ENCODE measurements at regions not wholly inside any gene's neighbourhood (a gene's known extent, or its start where the extent isn't known, plus 50 kb on each side); places are given as distances from the start of the nearest gene placed in this dataset.

DNA sequence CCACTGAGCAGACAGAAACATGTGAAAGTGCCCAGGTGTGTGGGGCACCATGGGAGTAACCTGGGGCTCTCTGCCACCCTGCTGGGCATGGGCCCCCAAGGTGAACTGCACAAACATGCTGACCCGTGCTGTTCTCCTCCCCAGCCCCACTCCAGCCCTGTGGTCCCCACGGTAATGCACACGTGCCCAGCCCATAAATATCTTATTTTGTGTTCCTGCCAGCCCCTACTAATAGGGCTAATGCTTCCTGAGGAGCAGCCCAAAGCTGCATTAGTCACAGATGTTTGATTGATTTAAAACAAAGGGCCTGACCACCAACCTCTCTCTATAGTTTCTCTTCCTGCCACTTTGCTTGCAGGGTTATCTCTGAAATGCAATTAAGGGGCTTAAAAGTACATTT, 95.4 kb downstream of the ABHD5 start:
- TF ChIP-seq, protein P1, sequence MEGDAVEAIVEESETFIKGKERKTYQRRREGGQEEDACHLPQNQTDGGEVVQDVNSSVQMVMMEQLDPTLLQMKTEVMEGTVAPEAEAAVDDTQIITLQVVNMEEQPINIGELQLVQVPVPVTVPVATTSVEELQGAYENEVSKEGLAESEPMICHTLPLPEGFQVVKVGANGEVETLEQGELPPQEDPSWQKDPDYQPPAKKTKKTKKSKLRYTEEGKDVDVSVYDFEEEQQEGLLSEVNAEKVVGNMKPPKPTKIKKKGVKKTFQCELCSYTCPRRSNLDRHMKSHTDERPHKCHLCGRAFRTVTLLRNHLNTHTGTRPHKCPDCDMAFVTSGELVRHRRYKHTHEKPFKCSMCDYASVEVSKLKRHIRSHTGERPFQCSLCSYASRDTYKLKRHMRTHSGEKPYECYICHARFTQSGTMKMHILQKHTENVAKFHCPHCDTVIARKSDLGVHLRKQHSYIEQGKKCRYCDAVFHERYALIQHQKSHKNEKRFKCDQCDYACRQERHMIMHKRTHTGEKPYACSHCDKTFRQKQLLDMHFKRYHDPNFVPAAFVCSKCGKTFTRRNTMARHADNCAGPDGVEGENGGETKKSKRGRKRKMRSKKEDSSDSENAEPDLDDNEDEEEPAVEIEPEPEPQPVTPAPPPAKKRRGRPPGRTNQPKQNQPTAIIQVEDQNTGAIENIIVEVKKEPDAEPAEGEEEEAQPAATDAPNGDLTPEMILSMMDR (IDR thresholded peaks at IDR 0.05; ENCODE audit: poor library complexity) = no peak
- no peak for TF ChIP-seq EZH2 (IDR thresholded peaks at IDR 0.05; ENCODE audit: borderline replicate concordance)

All from hepatocyte (in vitro differentiated cells).